NCI-H2081 treated with DMSO at 0.1 percent for 48 hours (cell line): ENCODE measurements at regions not wholly inside any gene's neighbourhood (a gene's known extent, or its start where the extent isn't known, plus 50 kb on each side); places are given as distances from the start of the nearest gene placed in this dataset.
"Not testable (repeated sequence)": the region's sequence is repeated elsewhere in the genome, so short reads cannot be mapped to it uniquely, and the experiment has no call there.

Source experiments
- DNase-seq: peaks from one replicate; lab custom pipeline; 2025; lab: John Stamatoyannopoulos, UW

- no peak for DNase-seq
Measured at GRCh38 chr6:8659404-8660189, 224.3 kb upstream of the SLC35B3 start.

- no peak for DNase-seq
Measured at GRCh38 chr6:8658416-8658815, 223.1 kb upstream of the SLC35B3 start.

- no peak for DNase-seq
Measured at GRCh38 chr6:8657522-8657921, 222.2 kb upstream of the SLC35B3 start.

- DNase-seq = no peak
Measured at GRCh38 chr6:8655670-8656454, 220.5 kb upstream of the SLC35B3 start.

- DNase-seq = no peak
Measured at GRCh38 chr6:8652710-8653109, 217.4 kb upstream of the SLC35B3 start.

- DNase-seq = no peak
Measured at GRCh38 chr6:8651998-8652397, 216.7 kb upstream of the SLC35B3 start.

- DNase-seq = no peak
Measured at GRCh38 chr6:8645212-8645611, 209.9 kb upstream of the SLC35B3 start.

- DNase-seq = no peak
Measured at GRCh38 chr6:8644306-8644705, 209.0 kb upstream of the SLC35B3 start.

- no peak for DNase-seq
Measured at GRCh38 chr6:8642854-8643253, 207.5 kb upstream of the SLC35B3 start.

- no peak for DNase-seq
Measured at GRCh38 chr6:8642131-8642530, 206.8 kb upstream of the SLC35B3 start.

GRCh38 chr6:8639928-8640649, 204.7 kb upstream of the SLC35B3 start:
- no peak for DNase-seq

- DNase-seq = no peak
Measured at GRCh38 chr6:8637896-8638597, 202.7 kb upstream of the SLC35B3 start.

GRCh38 chr6:8633762-8634161, 198.4 kb upstream of the SLC35B3 start:
- DNase-seq = no peak

GRCh38 chr6:8628736-8629135, 193.4 kb upstream of the SLC35B3 start:
- no peak for DNase-seq

- DNase-seq = no peak
Measured at GRCh38 chr6:8628063-8628462, 192.7 kb upstream of the SLC35B3 start.

- DNase-seq = no peak
Measured at GRCh38 chr6:8627085-8627861, 191.9 kb upstream of the SLC35B3 start.

GRCh38 chr6:8624665-8625064, 189.3 kb upstream of the SLC35B3 start:
- no peak for DNase-seq

- no peak for DNase-seq
Measured at GRCh38 chr6:8623441-8623840, 188.1 kb upstream of the SLC35B3 start.

GRCh38 chr6:8619853-8620252, 184.5 kb upstream of the SLC35B3 start:
- DNase-seq = no peak

- DNase-seq = not testable (repeated sequence)
Measured at GRCh38 chr6:8619408-8619807, 184.1 kb upstream of the SLC35B3 start.

GRCh38 chr6:8608737-8609136, 173.4 kb upstream of the SLC35B3 start:
- DNase-seq = no peak
